Keratinocyte (primary cell): ENCODE measurements at regions not wholly inside any gene's neighbourhood (a gene's known extent, or its start where the extent isn't known, plus 50 kb on each side); places are given as distances from the start of the nearest gene placed in this dataset.

ENCODE experiments used
- DNase-seq: peaks from one replicate; pipeline ENCODE4 v3.0.0-alpha.2; 2011; ENCODE audit warnings: low read depth, missing footprints, low spot score
- FAIRE-seq: peaks from 2 replicates; lab custom pipeline; 2011; peaks lifted over from hg19 to GRCh38; lab: Jason Lieb, UNC
- H2AFZ ChIP-seq: 2 replicates; pipeline ENCODE4 v1.6.0; 2012; ENCODE audit warnings: low read length, control low read depth, inconsistent platforms; ENCODE audit not compliant: control insufficient read depth
- H3K27ac ChIP-seq: 2 replicates; pipeline ENCODE4 v1.5.1; 2011; ENCODE audit warnings: low read length; ENCODE audit not compliant: control insufficient read depth, insufficient read depth
- H3K27me3 ChIP-seq: 3 replicates; pipeline ENCODE4 v1.6.0; 2011; ENCODE audit warnings: low read length; ENCODE audit not compliant: control insufficient read depth, insufficient read depth; ENCODE audit errors: extremely low read depth
- H3K36me3 ChIP-seq, 2 experiments: 2 replicates in 1 of 2; 3 replicates in 1 of 2; pipeline ENCODE4 v1.5.1; 2011; ENCODE audit warnings: low read length in 2 of 2, mild to moderate bottlenecking in 1 of 2; ENCODE audit not compliant: control insufficient read depth in 2 of 2, insufficient read depth in 2 of 2; ENCODE audit errors: extremely low read depth in 1 of 2
- H3K4me1 ChIP-seq: 3 replicates; pipeline ENCODE4 v1.5.1; 2011; ENCODE audit warnings: low read length; ENCODE audit not compliant: control insufficient read depth, insufficient read depth; ENCODE audit errors: extremely low read depth
- H3K4me2 ChIP-seq: 3 replicates; pipeline ENCODE4 v1.6.0; 2011; ENCODE audit warnings: low read depth, low read length; ENCODE audit not compliant: control insufficient read depth, insufficient read depth; ENCODE audit errors: extremely low read depth
- H3K4me3 ChIP-seq, 3 experiments: fragments of 200-600 bp in 1 of 3; sonication (generic) in 1 of 3; 2 replicates in 2 of 3; 3 replicates in 1 of 3; pipeline ENCODE4 v1.5.1; 2011 to 2016; ENCODE audit warnings: low read length in 3 of 3, mild to moderate bottlenecking in 3 of 3, control low read depth in 2 of 3, inconsistent platforms in 1 of 3, low read depth in 1 of 3, mixed read lengths in 1 of 3, mixed run types in 1 of 3, moderate library complexity in 1 of 3; ENCODE audit not compliant: control insufficient read depth in 2 of 3, insufficient read depth in 2 of 3; ENCODE audit errors: extremely low read depth in 1 of 3
- H3K79me2 ChIP-seq: 2 replicates; pipeline ENCODE4 v1.6.0; 2012; ENCODE audit warnings: low read length; ENCODE audit not compliant: control insufficient read depth, insufficient read depth
- H3K9ac ChIP-seq: 3 replicates; pipeline ENCODE4 v1.6.0; 2011; ENCODE audit warnings: low read length; ENCODE audit not compliant: control insufficient read depth, insufficient read depth; ENCODE audit errors: extremely low read depth
- H3K9me1 ChIP-seq: 3 replicates; pipeline ENCODE4 v1.6.0; 2011; ENCODE audit warnings: low read length; ENCODE audit not compliant: control insufficient read depth, insufficient read depth; ENCODE audit errors: extremely low read depth
- H3K9me3 ChIP-seq: 2 replicates; pipeline ENCODE4 v1.5.1; 2012; ENCODE audit warnings: low read depth, low read length; ENCODE audit not compliant: control insufficient read depth
- H4K20me1 ChIP-seq: 3 replicates; pipeline ENCODE4 v1.6.0; 2011; ENCODE audit warnings: low read length; ENCODE audit not compliant: control insufficient read depth, insufficient read depth; ENCODE audit errors: extremely low read depth
- EZH2 ChIP-seq: IDR thresholded peaks from one replicate; pipeline ENCODE4 v1.6.1; 2012; ENCODE audit warnings: inconsistent platforms, mild to moderate bottlenecking, low read length, moderate library complexity
- dilution Hi-C: fragments of 300-500 bp; cut with MboI; formaldehyde crosslinking; loops from one replicate; pipeline ENCODE4 v1.7.0; 2020; ENCODE audit warnings: low sequenced_read_pairs; ENCODE audit not compliant: extremely low pct_ligation_motif_present
- TF ChIP-seq, protein P1 (sequence below), 3 experiments: IDR thresholded peaks in 1 of 3; conservative IDR thresholded peaks in 1 of 3; optimal IDR thresholded peaks in 1 of 3; 2 replicates in 2 of 3; 3 replicates in 1 of 3; pipeline versions ENCODE3 to v1.5.1; 2011; ENCODE audit warnings: low read length in 3 of 3, mild to moderate bottlenecking in 3 of 3, moderate library complexity in 2 of 3, control low read depth in 1 of 3, inconsistent platforms in 1 of 3; ENCODE audit not compliant: insufficient read depth in 2 of 3; ENCODE audit errors: extremely low read depth in 1 of 3

GRCh38 chr1:55826381-55827080 is 611.4 kb upstream of the USP24 start:
- no peak overlapping the region for H3K27ac ChIP-seq
- no peaks in the 10 kb centered on the region for H3K9me3 ChIP-seq
- no peak overlapping the region for H3K9ac ChIP-seq
- H2AFZ ChIP-seq, result no peak overlapping the region
- H3K79me2 ChIP-seq, result no peaks in the 10 kb centered on the region
- H4K20me1 ChIP-seq, result no peaks in the 10 kb centered on the region
- DNase-seq (no peak), FAIRE-seq (no peak)
- TF ChIP-seq EZH2, result no peak
- TF ChIP-seq, protein P1, sequence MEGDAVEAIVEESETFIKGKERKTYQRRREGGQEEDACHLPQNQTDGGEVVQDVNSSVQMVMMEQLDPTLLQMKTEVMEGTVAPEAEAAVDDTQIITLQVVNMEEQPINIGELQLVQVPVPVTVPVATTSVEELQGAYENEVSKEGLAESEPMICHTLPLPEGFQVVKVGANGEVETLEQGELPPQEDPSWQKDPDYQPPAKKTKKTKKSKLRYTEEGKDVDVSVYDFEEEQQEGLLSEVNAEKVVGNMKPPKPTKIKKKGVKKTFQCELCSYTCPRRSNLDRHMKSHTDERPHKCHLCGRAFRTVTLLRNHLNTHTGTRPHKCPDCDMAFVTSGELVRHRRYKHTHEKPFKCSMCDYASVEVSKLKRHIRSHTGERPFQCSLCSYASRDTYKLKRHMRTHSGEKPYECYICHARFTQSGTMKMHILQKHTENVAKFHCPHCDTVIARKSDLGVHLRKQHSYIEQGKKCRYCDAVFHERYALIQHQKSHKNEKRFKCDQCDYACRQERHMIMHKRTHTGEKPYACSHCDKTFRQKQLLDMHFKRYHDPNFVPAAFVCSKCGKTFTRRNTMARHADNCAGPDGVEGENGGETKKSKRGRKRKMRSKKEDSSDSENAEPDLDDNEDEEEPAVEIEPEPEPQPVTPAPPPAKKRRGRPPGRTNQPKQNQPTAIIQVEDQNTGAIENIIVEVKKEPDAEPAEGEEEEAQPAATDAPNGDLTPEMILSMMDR (optimal IDR thresholded peaks at IDR 0.05 in 1 of 3, IDR thresholded peaks at IDR 0.05 in 1 of 3, conservative IDR thresholded peaks at IDR 0.05 in 1 of 3; ENCODE audit: extremely low read depth in 1 of 3, insufficient read depth in 2 of 3, low read length in 3 of 3), result no peak
- H3K4me3 ChIP-seq, result no peak overlapping the region
- no peaks in the 10 kb centered on the region for H3K9me1 ChIP-seq
- H3K36me3 ChIP-seq, result no peaks in the 10 kb centered on the region
- no peaks in the 10 kb centered on the region for H3K4me1 ChIP-seq
- H3K4me2 ChIP-seq, result no peak overlapping the region
- dilution Hi-C loops, result no loop called here
- H3K27me3 ChIP-seq, result no peaks in the 10 kb centered on the region

DNA sequence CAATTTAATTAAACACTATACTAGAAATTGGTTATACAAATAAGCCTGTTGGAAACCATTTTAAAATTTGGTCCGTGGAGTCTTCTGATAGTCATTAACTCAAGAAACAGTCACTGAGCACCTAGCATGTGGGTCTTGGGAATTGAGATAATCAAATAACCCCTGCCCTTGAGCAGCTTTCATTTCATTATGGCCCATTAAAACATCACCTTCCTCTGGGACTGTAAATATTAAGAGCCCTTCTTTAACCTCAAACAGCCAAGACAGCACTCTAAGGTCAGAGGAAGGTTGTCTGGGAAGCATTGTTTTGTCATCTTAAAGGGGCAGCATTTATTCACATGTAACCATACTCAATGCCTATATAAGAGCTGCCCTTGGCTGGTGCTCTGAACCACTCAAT is 610.3 kb upstream of the USP24 start:
- no peak for TF ChIP-seq EZH2
- TF ChIP-seq, protein P1 (optimal IDR thresholded peaks at IDR 0.05 in 1 of 3, IDR thresholded peaks at IDR 0.05 in 1 of 3, conservative IDR thresholded peaks at IDR 0.05 in 1 of 3; ENCODE audit: extremely low read depth in 1 of 3, insufficient read depth in 2 of 3, low read length in 3 of 3), result no peak
- Histone ChIP-seq H2AFZ (no peak overlapping the region), H3K4me3 (no peak overlapping the region), H3K27me3 (no peaks in the 10 kb centered on the region), H3K36me3 (no peaks in the 10 kb centered on the region), H3K9me3 (no peaks in the 10 kb centered on the region), H3K9me1 (no peaks in the 10 kb centered on the region), H3K4me2 (no peak overlapping the region), H3K79me2 (no peaks in the 10 kb centered on the region), H3K9ac (no peak overlapping the region), H3K4me1 (no peaks in the 10 kb centered on the region), H4K20me1 (no peaks in the 10 kb centered on the region), H3K27ac (no peak overlapping the region)
- DNase-seq (no peak), FAIRE-seq (no peak)
- dilution Hi-C loops, result no loop called here
